IMR-90 (cell line): ENCODE measurements at regions not wholly inside any gene's neighbourhood (a gene's known extent, or its start where the extent isn't known, plus 50 kb on each side); places are given as distances from the start of the nearest gene placed in this dataset.

ENCODE experiments used
- ATAC-seq: fragments of 200-7000 bp; cut with Tn5 transposase; 2 replicates; pipeline ENCODE4 v1.9.1; 2020; ENCODE audit warnings: low read depth, mild to moderate bottlenecking, moderate library complexity
- BruUV-seq: library from RNA; stranded (reverse); fragments of 400-500 nt; replicated peaks from 2 replicates; lab custom pipeline; 2021; lab: Mats Ljungman, UMichigan
- CTCF ChIA-PET: fragments of 300-600 bp; formaldehyde crosslinking; extraction: SDS; loops from one replicate; lab custom pipeline; 2021; ENCODE audit warnings: antibody characterized with exemption; lab: Yijun Ruan, JAX
- POLR2A ChIA-PET: fragments of 300-600 bp; sonication (Branson Sonifier 250); formaldehyde crosslinking; loops from one replicate; lab custom pipeline; 2022; ENCODE audit warnings: antibody characterized with exemption; ENCODE audit not compliant: unreplicated experiment; lab: Charles Lee
- DNase-seq: peaks from one replicate; pipeline ENCODE4 v3.0.0; 2013
- H2AFZ ChIP-seq: replicated peaks from 2 replicates; pipeline ENCODE3; 2013; ENCODE audit warnings: low read length, mild to moderate bottlenecking; ENCODE audit not compliant: poor library complexity
- H2AK5ac ChIP-seq: 2 replicates; pipeline ENCODE4 v1.6.1; 2013; ENCODE audit warnings: low read depth, low read length, inconsistent platforms
- H2AK9ac ChIP-seq: replicated peaks from 2 replicates; pipeline ENCODE3; 2013; ENCODE audit warnings: mild to moderate bottlenecking, low read depth, low read length, moderate library complexity; ENCODE audit not compliant: poor library complexity
- H2BK120ac ChIP-seq: 2 replicates; pipeline ENCODE4 v1.6.1; 2013; ENCODE audit warnings: low read depth, low read length, inconsistent platforms
- H2BK15ac ChIP-seq: 3 replicates; pipeline ENCODE4 v1.6.1; 2013; ENCODE audit warnings: low read depth, low read length, inconsistent platforms
- H2BK20ac ChIP-seq: 2 replicates; pipeline ENCODE4 v1.6.1; 2013; ENCODE audit warnings: low read depth, mild to moderate bottlenecking, inconsistent platforms, low read length, moderate library complexity
- H2BK5ac ChIP-seq: 2 replicates; pipeline ENCODE4 v1.6.1; 2013; ENCODE audit warnings: mild to moderate bottlenecking, low read depth, low read length, inconsistent platforms; ENCODE audit not compliant: poor library complexity, severe bottlenecking
- H3K14ac ChIP-seq: replicated peaks from 2 replicates; pipeline ENCODE4 v1.6.1; 2013; ENCODE audit warnings: low read depth, low read length, inconsistent platforms
- H3K18ac ChIP-seq: 2 replicates; pipeline ENCODE4 v1.6.1; 2013; ENCODE audit warnings: low read depth, low read length, control low read depth
- H3K23ac ChIP-seq: 2 replicates; pipeline ENCODE4 v1.6.1; 2013; ENCODE audit warnings: low read depth, low read length, inconsistent platforms
- H3K27ac ChIP-seq: 2 replicates; pipeline ENCODE4 v1.5.1; 2013; ENCODE audit warnings: mild to moderate bottlenecking, control low read depth, low read length; ENCODE audit not compliant: insufficient read depth
- H3K27me3 ChIP-seq: 2 replicates; pipeline ENCODE4 v1.6.1; 2013; ENCODE audit warnings: low read length; ENCODE audit not compliant: control insufficient read depth, insufficient read depth
- H3K36me3 ChIP-seq: 2 replicates; pipeline ENCODE4 v1.6.1; 2013; ENCODE audit warnings: low read length, mixed read lengths; ENCODE audit not compliant: control insufficient read depth, insufficient read depth
- H3K4ac ChIP-seq: 2 replicates; pipeline ENCODE4 v1.6.1; 2013; ENCODE audit warnings: low read depth, low read length, inconsistent platforms
- H3K4me1 ChIP-seq: 2 replicates; pipeline ENCODE4 v1.6.1; 2013; ENCODE audit warnings: low read length, mixed read lengths; ENCODE audit not compliant: control insufficient read depth, insufficient read depth
- H3K4me2 ChIP-seq: 2 replicates; pipeline ENCODE4 v1.6.1; 2013; ENCODE audit warnings: low read depth, mild to moderate bottlenecking, control low read depth, low read length, moderate library complexity
- H3K4me3 ChIP-seq: 2 replicates; pipeline ENCODE4 v1.5.1; 2013; ENCODE audit warnings: low read depth, mild to moderate bottlenecking, control low read depth, low read length, moderate library complexity; ENCODE audit not compliant: insufficient read depth
- H3K56ac ChIP-seq: 2 replicates; pipeline ENCODE4 v1.6.1; 2013; ENCODE audit warnings: low read length, inconsistent platforms; ENCODE audit not compliant: insufficient read depth; ENCODE audit errors: extremely low read depth
- H3K79me1 ChIP-seq, 2 experiments: 2 replicates each; pipeline ENCODE4 v1.6.1; 2013; ENCODE audit warnings: low read length in 2 of 2, inconsistent platforms in 1 of 2, low read depth in 1 of 2
- H3K9ac ChIP-seq: 2 replicates; pipeline ENCODE4 v1.6.1; 2013; ENCODE audit warnings: low read depth, low read length, control low read depth
- H3K9me1 ChIP-seq: 2 replicates; pipeline ENCODE4 v1.6.1; 2013; ENCODE audit warnings: low read length, inconsistent platforms; ENCODE audit not compliant: insufficient read depth
- H3K9me3 ChIP-seq: 2 replicates; pipeline ENCODE4 v1.6.1; 2013; ENCODE audit warnings: low read length; ENCODE audit not compliant: control insufficient read depth, insufficient read depth
- H4K20me1 ChIP-seq: 2 replicates; pipeline ENCODE4 v1.6.1; 2013; ENCODE audit warnings: low read length, inconsistent platforms; ENCODE audit not compliant: insufficient read depth
- H4K5ac ChIP-seq: 2 replicates; pipeline ENCODE4 v1.6.1; 2013; ENCODE audit warnings: mild to moderate bottlenecking, low read depth, low read length, control low read depth
- H4K8ac ChIP-seq, 2 experiments: 2 replicates each; pipeline ENCODE4 v1.6.1; 2013; ENCODE audit warnings: low read depth in 2 of 2, low read length in 2 of 2, control low read depth in 1 of 2, inconsistent platforms in 1 of 2
- H4K91ac ChIP-seq: 2 replicates; pipeline ENCODE4 v1.6.1; 2013; ENCODE audit warnings: low read depth, low read length, inconsistent platforms; ENCODE audit not compliant: insufficient read depth
- CHD1 ChIP-seq: IDR thresholded peaks from 2 replicates; pipeline ENCODE4 v1.6.1; 2012; ENCODE audit warnings: low read depth, low read length, improper control_type of control experiment
- POLR2A ChIP-seq: IDR thresholded peaks from 2 replicates; pipeline ENCODE4 v1.6.1; 2012; ENCODE audit warnings: mild to moderate bottlenecking, low read depth, low read length
- RCOR1 ChIP-seq: IDR thresholded peaks from 2 replicates; pipeline ENCODE4 v1.6.1; 2012; ENCODE audit warnings: mild to moderate bottlenecking, low read length, improper control_type of control experiment; ENCODE audit not compliant: insufficient replicate concordance
- RFX5 ChIP-seq: IDR thresholded peaks from 2 replicates; pipeline ENCODE4 v1.8.0; 2012; ENCODE audit warnings: low read depth, mild to moderate bottlenecking, low read length, moderate library complexity
- WGBS, 2 experiments: methylation state at CpG; one replicate each; pipeline versions ENCODE4 v1.1.5 to v1.1.7; 2013; ENCODE audit warnings: missing lambda C conversion rate in 2 of 2; ENCODE audit not compliant: insufficient read length in 1 of 2; ENCODE audit errors: extremely low coverage in 2 of 2; 5-methylcytosine and 5-hydroxymethylcytosine counted together
- dilution Hi-C: fragments of 300-500 bp; cut with HindIII; formaldehyde crosslinking; loops from one replicate; pipeline ENCODE4 v1.14.3; 2018; ENCODE audit warnings: low sequenced_read_pairs; ENCODE audit not compliant: unreplicated experiment
- in situ Hi-C: fragments of 300-500 bp; cut with MboI; formaldehyde crosslinking; loops from 3 replicates; pipeline ENCODE4 v1.14.3; 2019; ENCODE audit warnings: low sequenced_read_pairs, inconsistent platforms, mixed read lengths
- intact Hi-C: fragments of 100-400 bp; cut with micrococcal nuclease; formaldehyde crosslinking; loops from 2 replicates; pipeline ENCODE4 v1.10.0; 2022

DNA sequence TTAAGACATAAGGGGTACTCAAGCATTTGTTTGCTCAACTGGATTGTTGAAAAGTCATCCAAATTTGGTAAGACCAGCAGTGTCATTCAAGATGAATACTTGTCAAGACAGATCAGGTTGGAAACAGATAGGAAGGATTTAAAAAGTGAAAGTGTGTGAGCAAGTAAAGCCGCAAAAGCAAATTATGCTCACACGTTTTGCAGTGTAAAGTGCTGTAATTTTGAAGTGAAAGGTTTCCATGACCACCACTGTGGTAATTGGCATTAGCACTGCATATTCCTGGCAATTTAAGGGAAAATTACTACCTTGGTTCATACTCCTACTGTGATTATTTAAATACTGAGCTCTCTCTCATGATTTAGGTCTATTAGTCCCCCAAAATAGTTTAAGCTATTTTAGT, 704.1 kb upstream of the CCDC179 start:
- H4K91ac ChIP-seq, result no peak overlapping the region
- H3K14ac ChIP-seq, result no peak overlapping the region
- no peak for ATAC-seq
- H2BK120ac ChIP-seq, result no peak overlapping the region
- no peak overlapping the region for H3K18ac ChIP-seq
- no peaks in the 10 kb centered on the region for H3K27me3 ChIP-seq
- intact Hi-C loops (loop anchor here (10.0 kb wide), 1 partner anchor 60 kb away; no protein-coding TSS in a partner anchor), in situ Hi-C loops (no loop called here), dilution Hi-C loops (no loop called here)
- no peak overlapping the region for H3K27ac ChIP-seq
- peaks cover under 1% of the 10 kb centered on the region; the same call in 1 of the 2 replicates for H3K4me1 ChIP-seq
- no peak overlapping the region for H2AK9ac ChIP-seq
- H3K79me1 ChIP-seq, result no peaks in the 10 kb centered on the region
- no peaks in the 10 kb centered on the region for H3K9me3 ChIP-seq
- no peak overlapping the region for H2AK5ac ChIP-seq
- no peak overlapping the region for H3K56ac ChIP-seq
- no peaks in the 10 kb centered on the region for H3K36me3 ChIP-seq
- no peak overlapping the region for H3K4ac ChIP-seq
- H3K4me3 ChIP-seq, result no peak overlapping the region
- no peak overlapping the region for H2AFZ ChIP-seq
- no peak overlapping the region for H3K9ac ChIP-seq
- CTCF ChIA-PET, result no interaction called here
- WGBS, 2 experiments, result no CpG with 5 or more reads among the region's 2 CpGs
- no peak overlapping the region for H3K23ac ChIP-seq
- H3K9me1 ChIP-seq, result no peaks in the 10 kb centered on the region
- no peak for TF ChIP-seq CHD1
- no peak for TF ChIP-seq POLR2A
- no peak for TF ChIP-seq RFX5
- no peak for TF ChIP-seq RCOR1
- no peak overlapping the region for H3K4me2 ChIP-seq
- H2BK15ac ChIP-seq, result no peak overlapping the region
- H2BK5ac ChIP-seq, result no peak overlapping the region
- no peak for DNase-seq
- no peak overlapping the region for H2BK20ac ChIP-seq
- H4K20me1 ChIP-seq, result no peaks in the 10 kb centered on the region
- H4K8ac ChIP-seq, result no peak overlapping the region; a peak in 1 of 4 replicates
- POLR2A ChIA-PET, result no interaction called here
- H4K5ac ChIP-seq, result no peak overlapping the region
- BruUV-seq, result no TSS peak
